SK-N-SH (cell line): ENCODE measurements at regions not wholly inside any gene's neighbourhood (a gene's known extent, or its start where the extent isn't known, plus 50 kb on each side); places are given as distances from the start of the nearest gene placed in this dataset.

ENCODE experiments used
- CTCF ChIA-PET: fragments of 300-600, 350-600 bp; formaldehyde crosslinking; extraction: SDS; loops from one replicate; lab custom pipeline; 2021; lab: Yijun Ruan, JAX
- POLR2A ChIA-PET: fragments of 350-600 bp; sonication (Branson Sonifier 250); formaldehyde crosslinking; extraction: SDS; loops from one replicate; lab custom pipeline; 2020; ENCODE audit warnings: antibody characterized with exemption, inconsistent platforms; lab: Yijun Ruan, JAX
- DNase-seq: peaks from one replicate; pipeline ENCODE4 v3.0.0; 2012
- H2AFZ ChIP-seq: fragments of 200-600 bp; sonication (generic); 2 replicates; pipeline ENCODE4 v1.8.1; 2016; ENCODE audit warnings: antibody characterized with exemption, mild to moderate bottlenecking, low read depth
- H3F3A ChIP-seq: fragments of 200-600 bp; sonication (generic); replicated peaks from 2 replicates; pipeline ENCODE3; 2016; ENCODE audit warnings: antibody characterized with exemption, mild to moderate bottlenecking; ENCODE audit not compliant: insufficient read depth
- H3K27ac ChIP-seq, 2 experiments: fragments of 200-500 bp in 1 of 2; fragments of 200-600 bp in 1 of 2; sonication (Bioruptor generic) in 1 of 2; sonication (generic), shearing (Covaris generic) in 1 of 2; 2 replicates each; pipeline versions ENCODE4 v1.5.1 to v1.6.1; 2014 to 2016; ENCODE audit warnings: low read depth in 2 of 2, inconsistent platforms in 1 of 2, low read length in 1 of 2, mild to moderate bottlenecking in 1 of 2, mixed read lengths in 1 of 2
- H3K27me3 ChIP-seq: fragments of 200-600 bp; sonication (generic), shearing (Covaris generic); 2 replicates; pipeline ENCODE4 v1.6.1; 2016; ENCODE audit warnings: mixed run types; ENCODE audit not compliant: insufficient read depth
- H3K36me3 ChIP-seq, 2 experiments: fragments of 200-500 bp in 1 of 2; fragments of 200-600 bp in 1 of 2; sonication (Bioruptor generic) in 1 of 2; sonication (generic) in 1 of 2; replicated peaks in 1 of 2; 2 replicates each; pipeline versions ENCODE3 to v1.5.1; 2014 to 2016; ENCODE audit warnings: low read length in 1 of 2, mild to moderate bottlenecking in 1 of 2; ENCODE audit not compliant: insufficient read depth in 2 of 2, control insufficient read depth in 1 of 2
- H3K4me1 ChIP-seq, 2 experiments: fragments of 200-500 bp in 1 of 2; fragments of 200-600 bp in 1 of 2; sonication (Bioruptor generic) in 1 of 2; sonication (generic), shearing (Covaris generic) in 1 of 2; 2 replicates each; pipeline versions ENCODE4 v1.5.1 to v1.6.1; 2014 to 2016; ENCODE audit warnings: low read depth in 1 of 2, low read length in 1 of 2, mixed run types in 1 of 2; ENCODE audit not compliant: insufficient read depth in 2 of 2, control insufficient read depth in 1 of 2
- H3K4me2 ChIP-seq: fragments of 200-600 bp; sonication (generic), shearing (Covaris generic); 2 replicates; pipeline ENCODE4 v1.6.1; 2017; ENCODE audit warnings: mixed run types
- H3K4me3 ChIP-seq, 2 experiments: fragments of 200-500 bp in 1 of 2; fragments of 200-600 bp in 1 of 2; sonication (Bioruptor generic) in 1 of 2; sonication (generic), shearing (Covaris generic) in 1 of 2; 2 replicates each; pipeline versions ENCODE4 v1.5.1 to v1.8.1; 2014 to 2016; ENCODE audit warnings: low read depth in 2 of 2, inconsistent platforms in 1 of 2, low read length in 1 of 2, mild to moderate bottlenecking in 1 of 2, mixed read lengths in 1 of 2, moderate library complexity in 1 of 2
- H3K79me2 ChIP-seq: fragments of 200-600 bp; sonication (generic); 2 replicates; pipeline ENCODE4 v1.8.1; 2017; ENCODE audit warnings: mild to moderate bottlenecking; ENCODE audit not compliant: insufficient read depth
- H3K9ac ChIP-seq: fragments of 200-600 bp; sonication (generic); 2 replicates; pipeline ENCODE4 v1.6.1; 2017; ENCODE audit warnings: mixed run types
- H3K9me2 ChIP-seq: fragments of 200-600 bp; sonication (generic); 2 replicates; pipeline ENCODE4 v1.6.1; 2017; ENCODE audit warnings: mixed run types
- H3K9me3 ChIP-seq: fragments of 200-600 bp; sonication (generic); 2 replicates; pipeline ENCODE4 v1.6.1; 2017; ENCODE audit warnings: mixed run types, mild to moderate bottlenecking, moderate library complexity
- H4K20me1 ChIP-seq: fragments of 200-600 bp; sonication (generic); 2 replicates; pipeline ENCODE4 v1.6.1; 2017; ENCODE audit warnings: mild to moderate bottlenecking, mixed run types; ENCODE audit not compliant: insufficient read depth
- FOSL2 ChIP-seq: IDR thresholded peaks from 2 replicates; pipeline ENCODE4 v1.4.0; 2012; ENCODE audit warnings: low read depth, mild to moderate bottlenecking, moderate library complexity, borderline replicate concordance
- GABPA ChIP-seq: IDR thresholded peaks from 2 replicates; pipeline ENCODE4 v1.4.0; 2012; ENCODE audit warnings: low read depth, mild to moderate bottlenecking
- JUND ChIP-seq: IDR thresholded peaks from 2 replicates; pipeline ENCODE4 v1.4.0; 2012
- MXI1 ChIP-seq: IDR thresholded peaks from 2 replicates; pipeline ENCODE4 v1.6.1; 2012; ENCODE audit warnings: mild to moderate bottlenecking, low read depth, low read length, improper control_type of control experiment
- NFIC ChIP-seq: IDR thresholded peaks from 2 replicates; pipeline ENCODE4 v1.4.0; 2012; ENCODE audit warnings: borderline replicate concordance
- RCOR1 ChIP-seq: fragments of 150-350 bp; IDR thresholded peaks from 2 replicates; pipeline ENCODE4 v1.6.1; 2017; ENCODE audit warnings: antibody characterized with exemption, low read length
- RXRA ChIP-seq: IDR thresholded peaks from 2 replicates; pipeline ENCODE4 v1.4.0; 2012; ENCODE audit warnings: low read depth, mild to moderate bottlenecking, borderline replicate concordance
- SMC3 ChIP-seq: IDR thresholded peaks from 2 replicates; pipeline ENCODE4 v1.6.1; 2012; ENCODE audit warnings: low read depth, low read length, improper control_type of control experiment
- TCF12 ChIP-seq: IDR thresholded peaks from 2 replicates; pipeline ENCODE4 v1.4.0; 2012
- TEAD4 ChIP-seq: IDR thresholded peaks from 2 replicates; pipeline ENCODE4 v1.4.0; 2012; ENCODE audit warnings: mild to moderate bottlenecking, borderline replicate concordance; ENCODE audit not compliant: insufficient read depth
- USF2 ChIP-seq: fragments of 150-350 bp; IDR thresholded peaks from 2 replicates; pipeline ENCODE4 v1.6.1; 2017; ENCODE audit warnings: antibody characterized with exemption, low read length, low read depth, borderline replicate concordance
- YY1 ChIP-seq: IDR thresholded peaks from 2 replicates; pipeline ENCODE4 v1.4.0; 2012; ENCODE audit warnings: low read depth, mild to moderate bottlenecking
- ZBTB33 ChIP-seq: IDR thresholded peaks from 2 replicates; pipeline ENCODE4 v1.4.0; 2012; ENCODE audit warnings: low read depth, borderline replicate concordance
- WGBS: methylation state at CpG from one replicate; pipeline ENCODE4 v1.1.6; 2017; ENCODE audit warnings: low lambda C conversion rate; 5-methylcytosine and 5-hydroxymethylcytosine counted together
- TF ChIP-seq, protein P1 (sequence below): IDR thresholded peaks from 2 replicates; pipeline ENCODE4 v1.6.1; 2012; ENCODE audit warnings: mild to moderate bottlenecking, low read depth, low read length, moderate library complexity

DNA sequence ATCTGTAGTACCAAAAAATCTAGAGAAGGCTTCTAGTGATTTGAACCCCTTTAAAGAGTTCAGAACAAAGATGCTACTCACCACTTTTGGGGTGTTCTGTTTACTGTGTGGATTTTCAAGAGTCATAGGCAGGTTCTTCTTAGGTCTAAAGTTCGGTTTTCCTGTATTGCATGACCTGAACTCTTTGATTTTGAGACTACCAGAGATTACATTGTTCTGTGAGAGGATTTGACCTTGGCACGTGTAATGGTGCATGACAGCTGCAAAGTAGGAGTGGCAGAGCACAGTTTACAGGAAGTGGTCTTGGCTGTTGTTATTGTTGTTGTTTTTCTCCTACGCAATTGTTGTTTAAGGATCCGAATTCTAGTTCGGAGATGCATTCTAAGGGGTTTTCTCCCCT is 592.7 kb downstream of the EPHA7 start:
- Histone ChIP-seq H3K4me2 (no peak overlapping the region), H3K79me2 (no peaks in the 10 kb centered on the region), H3F3A (no peaks in the 10 kb centered on the region), H2AFZ (no peak overlapping the region), H3K9me3 (no peaks in the 10 kb centered on the region), H3K4me1 (no peaks in the 10 kb centered on the region), H4K20me1 (no peaks in the 10 kb centered on the region), H3K9me2 (no peaks in the 10 kb centered on the region), H3K36me3 (no peaks in the 10 kb centered on the region), H3K27ac (no peak overlapping the region), H3K4me3 (no peak overlapping the region), H3K9ac (no peak overlapping the region), H3K27me3 (no peaks in the 10 kb centered on the region)
- no peak for DNase-seq
- ChIA-PET CTCF (no interaction called here), POLR2A (no interaction called here)
- WGBS = 13% methylated on average over 5 of the region's 5 CpGs
- TF ChIP-seq NFIC = no peak
- TF ChIP-seq JUND = no peak
- no peak for TF ChIP-seq RXRA
- TF ChIP-seq RCOR1 = no peak
- no peak for TF ChIP-seq FOSL2
- TF ChIP-seq, protein P1, sequence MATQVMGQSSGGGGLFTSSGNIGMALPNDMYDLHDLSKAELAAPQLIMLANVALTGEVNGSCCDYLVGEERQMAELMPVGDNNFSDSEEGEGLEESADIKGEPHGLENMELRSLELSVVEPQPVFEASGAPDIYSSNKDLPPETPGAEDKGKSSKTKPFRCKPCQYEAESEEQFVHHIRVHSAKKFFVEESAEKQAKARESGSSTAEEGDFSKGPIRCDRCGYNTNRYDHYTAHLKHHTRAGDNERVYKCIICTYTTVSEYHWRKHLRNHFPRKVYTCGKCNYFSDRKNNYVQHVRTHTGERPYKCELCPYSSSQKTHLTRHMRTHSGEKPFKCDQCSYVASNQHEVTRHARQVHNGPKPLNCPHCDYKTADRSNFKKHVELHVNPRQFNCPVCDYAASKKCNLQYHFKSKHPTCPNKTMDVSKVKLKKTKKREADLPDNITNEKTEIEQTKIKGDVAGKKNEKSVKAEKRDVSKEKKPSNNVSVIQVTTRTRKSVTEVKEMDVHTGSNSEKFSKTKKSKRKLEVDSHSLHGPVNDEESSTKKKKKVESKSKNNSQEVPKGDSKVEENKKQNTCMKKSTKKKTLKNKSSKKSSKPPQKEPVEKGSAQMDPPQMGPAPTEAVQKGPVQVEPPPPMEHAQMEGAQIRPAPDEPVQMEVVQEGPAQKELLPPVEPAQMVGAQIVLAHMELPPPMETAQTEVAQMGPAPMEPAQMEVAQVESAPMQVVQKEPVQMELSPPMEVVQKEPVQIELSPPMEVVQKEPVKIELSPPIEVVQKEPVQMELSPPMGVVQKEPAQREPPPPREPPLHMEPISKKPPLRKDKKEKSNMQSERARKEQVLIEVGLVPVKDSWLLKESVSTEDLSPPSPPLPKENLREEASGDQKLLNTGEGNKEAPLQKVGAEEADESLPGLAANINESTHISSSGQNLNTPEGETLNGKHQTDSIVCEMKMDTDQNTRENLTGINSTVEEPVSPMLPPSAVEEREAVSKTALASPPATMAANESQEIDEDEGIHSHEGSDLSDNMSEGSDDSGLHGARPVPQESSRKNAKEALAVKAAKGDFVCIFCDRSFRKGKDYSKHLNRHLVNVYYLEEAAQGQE = no peak
- no peak for TF ChIP-seq SMC3
- TF ChIP-seq YY1 = no peak
- TF ChIP-seq TCF12 = no peak
- no peak for TF ChIP-seq GABPA
- TF ChIP-seq USF2 = no peak
- no peak for TF ChIP-seq ZBTB33
- no peak for TF ChIP-seq TEAD4
- TF ChIP-seq MXI1 = no peak
